DOHH2 (cell line): ENCODE measurements at regions not wholly inside any gene's neighbourhood (a gene's known extent, or its start where the extent isn't known, plus 50 kb on each side); places are given as distances from the start of the nearest gene placed in this dataset.

Source experiments
- EZH2phosphoT487 ChIP-seq: fragments of 200-600 bp; sonication (generic); IDR thresholded peaks from 2 replicates; pipeline ENCODE4 v1.6.1; 2017; ENCODE audit warnings: borderline replicate concordance, mild to moderate bottlenecking, antibody characterized with exemption, low read length, moderate library complexity, mixed read lengths
- TF ChIP-seq, protein P1 (sequence below): fragments of 200-600 bp; sonication (generic); IDR thresholded peaks from one replicate; pipeline ENCODE4 v1.5.1; 2014; ENCODE audit warnings: antibody characterized with exemption, mild to moderate bottlenecking, low read depth, low read length; ENCODE audit not compliant: poor library complexity, severe bottlenecking

DNA sequence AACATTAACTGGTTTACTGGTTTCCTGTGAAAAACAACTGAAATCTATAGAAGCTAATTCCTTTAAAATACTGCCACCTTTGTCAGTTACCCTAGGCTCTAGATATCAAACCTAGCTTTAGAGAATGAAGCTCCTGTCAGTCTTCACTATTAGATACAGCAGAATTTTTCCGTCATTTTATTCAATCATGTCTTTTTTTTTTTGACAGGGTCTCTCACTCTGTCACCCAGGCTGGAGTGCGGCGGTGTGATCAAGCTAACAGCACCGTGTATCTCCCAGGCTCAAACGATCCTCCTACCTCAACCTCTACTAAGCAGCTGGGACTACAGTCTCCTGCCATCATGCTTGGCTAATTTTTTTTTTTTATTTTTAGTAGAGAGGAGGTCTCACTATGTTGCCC, 415.2 kb upstream of the LRRTM4 start:
- TF ChIP-seq, protein P1, sequence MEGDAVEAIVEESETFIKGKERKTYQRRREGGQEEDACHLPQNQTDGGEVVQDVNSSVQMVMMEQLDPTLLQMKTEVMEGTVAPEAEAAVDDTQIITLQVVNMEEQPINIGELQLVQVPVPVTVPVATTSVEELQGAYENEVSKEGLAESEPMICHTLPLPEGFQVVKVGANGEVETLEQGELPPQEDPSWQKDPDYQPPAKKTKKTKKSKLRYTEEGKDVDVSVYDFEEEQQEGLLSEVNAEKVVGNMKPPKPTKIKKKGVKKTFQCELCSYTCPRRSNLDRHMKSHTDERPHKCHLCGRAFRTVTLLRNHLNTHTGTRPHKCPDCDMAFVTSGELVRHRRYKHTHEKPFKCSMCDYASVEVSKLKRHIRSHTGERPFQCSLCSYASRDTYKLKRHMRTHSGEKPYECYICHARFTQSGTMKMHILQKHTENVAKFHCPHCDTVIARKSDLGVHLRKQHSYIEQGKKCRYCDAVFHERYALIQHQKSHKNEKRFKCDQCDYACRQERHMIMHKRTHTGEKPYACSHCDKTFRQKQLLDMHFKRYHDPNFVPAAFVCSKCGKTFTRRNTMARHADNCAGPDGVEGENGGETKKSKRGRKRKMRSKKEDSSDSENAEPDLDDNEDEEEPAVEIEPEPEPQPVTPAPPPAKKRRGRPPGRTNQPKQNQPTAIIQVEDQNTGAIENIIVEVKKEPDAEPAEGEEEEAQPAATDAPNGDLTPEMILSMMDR: no peak
- TF ChIP-seq EZH2phosphoT487: no peak
